K562 (cell line): ENCODE measurements at regions not wholly inside any gene's neighbourhood (a gene's known extent, or its start where the extent isn't known, plus 50 kb on each side); places are given as distances from the start of the nearest gene placed in this dataset.

Experiments
- CEBPG ChIP-seq, 3 experiments: fragments of 200-800 bp in 1 of 3; sonication (Bioruptor generic) in 1 of 3; sonication (generic) in 1 of 3; formaldehyde crosslinking in 1 of 3; IDR thresholded peaks in 2 of 3; conservative IDR thresholded peaks in 1 of 3; 2 replicates each; pipeline versions ENCODE4 v1.6.1 to v1.8.0; 2016 to 2022; ENCODE audit warnings: missing compliant biosample characterization in 2 of 3, missing genetic modification characterization in 2 of 3, mild to moderate bottlenecking in 1 of 3, missing genetic modification reagents in 1 of 3
- CREM ChIP-seq: IDR thresholded peaks from 2 replicates; pipeline ENCODE4 v1.6.1; 2014; ENCODE audit warnings: antibody characterized with exemption, low read depth
- CTCF ChIP-seq, 3 experiments: IDR thresholded peaks in 2 of 3; conservative IDR thresholded peaks in 1 of 3; 2 replicates each; pipeline ENCODE4 v1.5.1; 2011 to 2012; ENCODE audit warnings: low read length in 3 of 3, mild to moderate bottlenecking in 3 of 3, control low read depth in 2 of 3, improper control_type of control experiment in 1 of 3, inconsistent platforms in 1 of 3, low read depth in 1 of 3, mixed read lengths in 1 of 3, moderate library complexity in 1 of 3; ENCODE audit not compliant: insufficient read depth in 2 of 3
- EP300 ChIP-seq: IDR thresholded peaks from 2 replicates; pipeline ENCODE4 v1.6.1; 2012; ENCODE audit warnings: low read length, improper control_type of control experiment
- EZH2 ChIP-seq: IDR thresholded peaks from 2 replicates; pipeline ENCODE4 v1.6.1; 2012; ENCODE audit warnings: low read depth, mild to moderate bottlenecking, inconsistent platforms, low read length, borderline replicate concordance
- MAFK ChIP-seq: IDR thresholded peaks from 2 replicates; pipeline ENCODE4 v1.6.1; 2011; ENCODE audit warnings: low read length, improper control_type of control experiment
- NEUROD1 ChIP-seq: fragments of 150-350 bp; IDR thresholded peaks from 2 replicates; pipeline ENCODE4 v1.6.1; 2014; ENCODE audit warnings: borderline replicate concordance, low read length, low read depth; ENCODE audit not compliant: partially characterized antibody
- POLR2A ChIP-seq: fragments of 450-650 bp; conservative IDR thresholded peaks from 2 replicates; pipeline ENCODE4 v1.6.1; 2016
- TF ChIP-seq, protein P1 (sequence below): sonication (generic); formaldehyde crosslinking; IDR thresholded peaks from 2 replicates; pipeline ENCODE4 v1.8.1; 2022; ENCODE audit warnings: missing genetic modification reagents
- TF ChIP-seq, protein P2 (sequence below): fragments of 150-350 bp; IDR thresholded peaks from 2 replicates; pipeline ENCODE4 v1.6.1; 2014; ENCODE audit warnings: low read depth, mild to moderate bottlenecking, low read length, borderline replicate concordance
- TF ChIP-seq, protein P3 (sequence below): fragments of 450-650 bp; IDR thresholded peaks from 2 replicates; pipeline ENCODE4 v1.6.1; 2016; ENCODE audit warnings: missing biosample characterization, missing genetic modification characterization

- TF ChIP-seq, protein P1, sequence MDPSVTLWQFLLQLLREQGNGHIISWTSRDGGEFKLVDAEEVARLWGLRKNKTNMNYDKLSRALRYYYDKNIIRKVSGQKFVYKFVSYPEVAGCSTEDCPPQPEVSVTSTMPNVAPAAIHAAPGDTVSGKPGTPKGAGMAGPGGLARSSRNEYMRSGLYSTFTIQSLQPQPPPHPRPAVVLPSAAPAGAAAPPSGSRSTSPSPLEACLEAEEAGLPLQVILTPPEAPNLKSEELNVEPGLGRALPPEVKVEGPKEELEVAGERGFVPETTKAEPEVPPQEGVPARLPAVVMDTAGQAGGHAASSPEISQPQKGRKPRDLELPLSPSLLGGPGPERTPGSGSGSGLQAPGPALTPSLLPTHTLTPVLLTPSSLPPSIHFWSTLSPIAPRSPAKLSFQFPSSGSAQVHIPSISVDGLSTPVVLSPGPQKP, result no peak
- no peak for TF ChIP-seq EP300
- TF ChIP-seq CREM, result no peak
- TF ChIP-seq, protein P2, sequence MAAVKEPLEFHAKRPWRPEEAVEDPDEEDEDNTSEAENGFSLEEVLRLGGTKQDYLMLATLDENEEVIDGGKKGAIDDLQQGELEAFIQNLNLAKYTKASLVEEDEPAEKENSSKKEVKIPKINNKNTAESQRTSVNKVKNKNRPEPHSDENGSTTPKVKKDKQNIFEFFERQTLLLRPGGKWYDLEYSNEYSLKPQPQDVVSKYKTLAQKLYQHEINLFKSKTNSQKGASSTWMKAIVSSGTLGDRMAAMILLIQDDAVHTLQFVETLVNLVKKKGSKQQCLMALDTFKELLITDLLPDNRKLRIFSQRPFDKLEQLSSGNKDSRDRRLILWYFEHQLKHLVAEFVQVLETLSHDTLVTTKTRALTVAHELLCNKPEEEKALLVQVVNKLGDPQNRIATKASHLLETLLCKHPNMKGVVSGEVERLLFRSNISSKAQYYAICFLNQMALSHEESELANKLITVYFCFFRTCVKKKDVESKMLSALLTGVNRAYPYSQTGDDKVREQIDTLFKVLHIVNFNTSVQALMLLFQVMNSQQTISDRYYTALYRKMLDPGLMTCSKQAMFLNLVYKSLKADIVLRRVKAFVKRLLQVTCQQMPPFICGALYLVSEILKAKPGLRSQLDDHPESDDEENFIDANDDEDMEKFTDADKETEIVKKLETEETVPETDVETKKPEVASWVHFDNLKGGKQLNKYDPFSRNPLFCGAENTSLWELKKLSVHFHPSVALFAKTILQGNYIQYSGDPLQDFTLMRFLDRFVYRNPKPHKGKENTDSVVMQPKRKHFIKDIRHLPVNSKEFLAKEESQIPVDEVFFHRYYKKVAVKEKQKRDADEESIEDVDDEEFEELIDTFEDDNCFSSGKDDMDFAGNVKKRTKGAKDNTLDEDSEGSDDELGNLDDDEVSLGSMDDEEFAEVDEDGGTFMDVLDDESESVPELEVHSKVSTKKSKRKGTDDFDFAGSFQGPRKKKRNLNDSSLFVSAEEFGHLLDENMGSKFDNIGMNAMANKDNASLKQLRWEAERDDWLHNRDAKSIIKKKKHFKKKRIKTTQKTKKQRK, result no peak
- TF ChIP-seq NEUROD1, result no peak
- no peak for TF ChIP-seq CEBPG (CRISPR knock-in tag; IDR thresholded peaks at IDR 0.05)
- no peak for TF ChIP-seq CEBPG (tag; conservative IDR thresholded peaks at IDR 0.05 in 1 of 2, IDR thresholded peaks at IDR 0.05 in 1 of 2)
- TF ChIP-seq CTCF (IDR thresholded peaks at IDR 0.05 in 2 of 3, conservative IDR thresholded peaks at IDR 0.05 in 1 of 3; ENCODE audit: insufficient read depth in 2 of 3, low read depth in 1 of 3, low read length in 3 of 3), result no peak
- TF ChIP-seq EZH2, result no peak
- no peak for TF ChIP-seq MAFK
- TF ChIP-seq, protein P3, sequence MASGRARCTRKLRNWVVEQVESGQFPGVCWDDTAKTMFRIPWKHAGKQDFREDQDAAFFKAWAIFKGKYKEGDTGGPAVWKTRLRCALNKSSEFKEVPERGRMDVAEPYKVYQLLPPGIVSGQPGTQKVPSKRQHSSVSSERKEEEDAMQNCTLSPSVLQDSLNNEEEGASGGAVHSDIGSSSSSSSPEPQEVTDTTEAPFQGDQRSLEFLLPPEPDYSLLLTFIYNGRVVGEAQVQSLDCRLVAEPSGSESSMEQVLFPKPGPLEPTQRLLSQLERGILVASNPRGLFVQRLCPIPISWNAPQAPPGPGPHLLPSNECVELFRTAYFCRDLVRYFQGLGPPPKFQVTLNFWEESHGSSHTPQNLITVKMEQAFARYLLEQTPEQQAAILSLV (tag), result no peak
- no peak for TF ChIP-seq POLR2A
Measured at GRCh38 chr4:126265888-126266287, 951.1 kb downstream of the FAT4 start.
